Fibroblast of lung (primary cell): ENCODE measurements at regions not wholly inside any gene's neighbourhood (a gene's known extent, or its start where the extent isn't known, plus 50 kb on each side); places are given as distances from the start of the nearest gene placed in this dataset.

ENCODE experiments used
- DNase-seq, 2 donors: peaks; one replicate each; pipeline versions ENCODE4 v3.0.0 to v3.0.0-alpha.2; 2010; ENCODE audit warnings: low read depth in 2 of 2
- H2AFZ ChIP-seq: 2 replicates; pipeline ENCODE4 v1.5.1; 2012; ENCODE audit warnings: low read length, control low read depth, inconsistent platforms
- H3K27ac ChIP-seq: 2 replicates; pipeline ENCODE4 v1.5.1; 2011; ENCODE audit warnings: low read length, control low read depth; ENCODE audit not compliant: insufficient read depth
- H3K27me3 ChIP-seq: 2 replicates; pipeline ENCODE4 v1.5.1; 2011; ENCODE audit warnings: mild to moderate bottlenecking, low read length; ENCODE audit not compliant: control insufficient read depth, insufficient read depth
- H3K36me3 ChIP-seq: 2 replicates; pipeline ENCODE4 v1.5.1; 2011; ENCODE audit warnings: low read length; ENCODE audit not compliant: control insufficient read depth, insufficient read depth
- H3K4me1 ChIP-seq: 2 replicates; pipeline ENCODE4 v1.5.1; 2011; ENCODE audit warnings: low read length; ENCODE audit not compliant: control insufficient read depth, insufficient read depth; ENCODE audit errors: extremely low read depth
- H3K4me2 ChIP-seq: 2 replicates; pipeline ENCODE4 v1.5.1; 2011; ENCODE audit warnings: low read length, control low read depth; ENCODE audit not compliant: insufficient read depth; ENCODE audit errors: extremely low read depth
- H3K4me3 ChIP-seq, 4 experiments: fragments of 200-600 bp in 1 of 4; sonication (generic) in 1 of 4; replicated peaks in 1 of 4; 2 replicates each; pipeline ENCODE4 v1.5.1; 2011 to 2016; ENCODE audit warnings: low read length in 4 of 4, low read depth in 3 of 4, mild to moderate bottlenecking in 3 of 4, control low read depth in 2 of 4, inconsistent platforms in 1 of 4, mixed read lengths in 1 of 4; ENCODE audit not compliant: insufficient read depth in 1 of 4; ENCODE audit errors: control extremely low read depth in 1 of 4
- H3K79me2 ChIP-seq: 2 replicates; pipeline ENCODE4 v1.5.1; 2012; ENCODE audit warnings: mild to moderate bottlenecking, low read length, inconsistent platforms; ENCODE audit not compliant: control insufficient read depth, insufficient read depth
- H3K9ac ChIP-seq: 2 replicates; pipeline ENCODE4 v1.5.1; 2011; ENCODE audit warnings: mild to moderate bottlenecking, low read length, control low read depth; ENCODE audit not compliant: insufficient read depth
- H3K9me3 ChIP-seq: 2 replicates; pipeline ENCODE4 v1.5.1; 2012; ENCODE audit warnings: low read depth, low read length; ENCODE audit not compliant: control insufficient read depth, insufficient read depth
- H4K20me1 ChIP-seq: 2 replicates; pipeline ENCODE4 v1.5.1; 2011; ENCODE audit warnings: low read length; ENCODE audit not compliant: control insufficient read depth, insufficient read depth; ENCODE audit errors: extremely low read depth
- CTCF ChIP-seq, 2 donors: IDR thresholded peaks in 1 of 2; conservative IDR thresholded peaks in 1 of 2; 1 replicate in 1 of 2; 2 replicates in 1 of 2; pipeline ENCODE4 v1.5.1; 2011 to 2012; ENCODE audit warnings: low read length in 2 of 2, control low read depth in 1 of 2, inconsistent platforms in 1 of 2, low read depth in 1 of 2, mild to moderate bottlenecking in 1 of 2
- EZH2 ChIP-seq: IDR thresholded peaks from 2 replicates; pipeline ENCODE4 v1.5.1; 2012; ENCODE audit warnings: low read length, control low read depth, mild to moderate bottlenecking; ENCODE audit errors: missing control alignments

GRCh38 chr9:135035781-135036760 is 51.4 kb upstream of the OLFM1 start:
- Histone ChIP-seq H4K20me1 (no peaks in the 10 kb centered on the region), H3K79me2 (no peaks in the 10 kb centered on the region), H3K9me3 (no peaks in the 10 kb centered on the region), H3K4me3 (no peak overlapping the region), H3K27me3 (no peaks in the 10 kb centered on the region), H3K27ac (no peak overlapping the region), H3K4me1 (no peaks in the 10 kb centered on the region), H3K36me3 (no peaks in the 10 kb centered on the region), H3K9ac (no peak overlapping the region), H2AFZ (no peak overlapping the region), H3K4me2 (no peak overlapping the region)
- TF ChIP-seq CTCF (conservative IDR thresholded peaks at IDR 0.05 in 1 of 2, IDR thresholded peaks at IDR 0.05 in 1 of 2; ENCODE audit: low read depth in 1 of 2, low read length in 2 of 2) (no peak), EZH2 (no peak)
- DNase-seq = no peak

- H3K4me1 ChIP-seq = no peaks in the 10 kb centered on the region
- TF ChIP-seq CTCF (conservative IDR thresholded peaks at IDR 0.05 in 1 of 2, IDR thresholded peaks at IDR 0.05 in 1 of 2; ENCODE audit: low read depth in 1 of 2, low read length in 2 of 2) (no peak), EZH2 (no peak)
- no peak for DNase-seq
These were observed 50.5 kb upstream of the OLFM1 start for GRCh38 chr9:135036861-135037465.

GRCh38 chr9:135037521-135038250 is 49.8 kb upstream of the OLFM1 start:
- Histone ChIP-seq H3K27me3 (no peaks in the 10 kb centered on the region), H3K9ac (no peak overlapping the region), H3K9me3 (no peaks in the 10 kb centered on the region), H3K36me3 (no peaks in the 10 kb centered on the region), H2AFZ (no peak overlapping the region), H3K79me2 (no peaks in the 10 kb centered on the region), H3K4me1 (no peaks in the 10 kb centered on the region), H3K4me3 (no peak overlapping the region), H3K27ac (no peak overlapping the region), H4K20me1 (no peaks in the 10 kb centered on the region), H3K4me2 (no peak overlapping the region)
- TF ChIP-seq EZH2 (no peak), CTCF (conservative IDR thresholded peaks at IDR 0.05 in 1 of 2, IDR thresholded peaks at IDR 0.05 in 1 of 2; ENCODE audit: low read depth in 1 of 2, low read length in 2 of 2) (no peak)
- no peak for DNase-seq

More at GRCh38 chr9:135036861-135037465, 50.5 kb upstream of the OLFM1 start:
- no peaks in the 10 kb centered on the region for H3K9me3 ChIP-seq
- no peak overlapping the region for H2AFZ ChIP-seq
- H3K4me2 ChIP-seq = no peak overlapping the region
- no peaks in the 10 kb centered on the region for H3K36me3 ChIP-seq
- no peaks in the 10 kb centered on the region for H4K20me1 ChIP-seq
- no peaks in the 10 kb centered on the region for H3K27me3 ChIP-seq
- no peak overlapping the region for H3K4me3 ChIP-seq
- no peaks in the 10 kb centered on the region for H3K79me2 ChIP-seq
- H3K9ac ChIP-seq = no peak overlapping the region
- no peak overlapping the region for H3K27ac ChIP-seq
